A549 (cell line): ENCODE measurements at regions not wholly inside any gene's neighbourhood (a gene's known extent, or its start where the extent isn't known, plus 50 kb on each side); places are given as distances from the start of the nearest gene placed in this dataset.

Source experiments
- ATAC-seq, 2 experiments: fragments of 200-7000 bp in 1 of 2; fragments of >200 bp in 1 of 2; cut with Nextera tagmentation in 1 of 2; cut with Tn5 transposase in 1 of 2; 3 replicates each; pipeline versions ENCODE4 v1.8.0 to v1.9.1; 2018 to 2020; ENCODE audit warnings: mild to moderate bottlenecking in 1 of 2, moderate library complexity in 1 of 2
- CTCF ChIA-PET: fragments of 300-600 bp; sonication (Branson Sonifier 250); formaldehyde crosslinking; extraction: SDS; loops from one replicate; lab custom pipeline; 2021; ENCODE audit warnings: antibody characterized with exemption, inconsistent platforms; lab: Yijun Ruan, JAX
- POLR2A ChIA-PET: fragments of 350-600 bp; formaldehyde crosslinking; extraction: SDS; loops from one replicate; lab custom pipeline; 2021; ENCODE audit warnings: antibody characterized with exemption, inconsistent platforms; lab: Yijun Ruan, JAX
- DNase-seq, 2 experiments: peaks; one replicate each; pipeline versions ENCODE4 v3.0.0 to v3.0.0-alpha.2; 2011 to 2016; ENCODE audit warnings: low read depth in 1 of 2, low spot score in 1 of 2
- FAIRE-seq: peaks from 2 replicates; lab custom pipeline; 2011; peaks lifted over from hg19 to GRCh38; lab: Jason Lieb, UNC
- H3K27ac ChIP-seq, 2 experiments: fragments of >200 bp; sonication (Bioruptor Twin); formaldehyde crosslinking; 3 replicates each; pipeline ENCODE4 v1.5.1; 2016 to 2017
- H3K4me1 ChIP-seq: fragments of >200 bp; sonication (Bioruptor Twin); formaldehyde crosslinking; 3 replicates; pipeline ENCODE4 v1.6.1; 2016
- H3K4me2 ChIP-seq: fragments of >200 bp; sonication (Bioruptor Twin); formaldehyde crosslinking; 3 replicates; pipeline ENCODE4 v1.6.1; 2016
- H3K4me3 ChIP-seq: fragments of >200 bp; sonication (Bioruptor Twin); formaldehyde crosslinking; 3 replicates; pipeline ENCODE4 v1.5.1; 2016
- H3K9me3 ChIP-seq: fragments of >200 bp; sonication (Bioruptor Twin); formaldehyde crosslinking; 3 replicates; pipeline ENCODE4 v1.6.1; 2016
- BHLHE40 ChIP-seq: IDR thresholded peaks from 2 replicates; pipeline ENCODE4 v1.6.1; 2012; ENCODE audit warnings: low read depth, low read length, inconsistent platforms
- EHF ChIP-seq: fragments of 250-450 bp; sonication (Bioruptor Pico); IDR thresholded peaks from 2 replicates; pipeline ENCODE4 v1.5.0; 2020; ENCODE audit warnings: mild to moderate bottlenecking
- EHMT2 ChIP-seq: fragments of 200-600 bp; sonication (generic); IDR thresholded peaks from 2 replicates; pipeline ENCODE4 v1.6.1; 2016; ENCODE audit warnings: antibody characterized with exemption, low read depth, mild to moderate bottlenecking, moderate library complexity
- ESRRA ChIP-seq: fragments of 150-350 bp; IDR thresholded peaks from 2 replicates; pipeline ENCODE4 v1.6.1; 2014; ENCODE audit warnings: mild to moderate bottlenecking, low read length, borderline replicate concordance
- FOSB ChIP-seq: fragments of 250-450 bp; sonication (Bioruptor Pico); IDR thresholded peaks from 2 replicates; pipeline ENCODE4 v1.5.0; 2020; ENCODE audit warnings: mild to moderate bottlenecking, moderate library complexity
- FOSL2 ChIP-seq, 2 experiments: fragments of 450-650 bp in 1 of 2; fragments of >200 bp in 1 of 2; sonication (Bioruptor Twin) in 1 of 2; formaldehyde crosslinking; IDR thresholded peaks; 2 replicates each; pipeline versions ENCODE4 v1.5.0 to v1.6.1; 2016 to 2020; ENCODE audit warnings: mild to moderate bottlenecking in 1 of 2, moderate library complexity in 1 of 2
- FOXS1 ChIP-seq: fragments of 250-450 bp; sonication (Bioruptor Pico); IDR thresholded peaks from 2 replicates; pipeline ENCODE4 v1.5.0; 2020; ENCODE audit warnings: mild to moderate bottlenecking, moderate library complexity
- GATA3 ChIP-seq: IDR thresholded peaks from 2 replicates; pipeline ENCODE4 v1.6.1; 2012; ENCODE audit warnings: borderline replicate concordance
- HES2 ChIP-seq: fragments of >200 bp; sonication (Bioruptor Twin); formaldehyde crosslinking; IDR thresholded peaks from 2 replicates; pipeline ENCODE4 v1.6.1; 2016
- HMGXB4 ChIP-seq: fragments of 250-450 bp; sonication (Bioruptor Pico); IDR thresholded peaks from 2 replicates; pipeline ENCODE4 v1.5.0; 2021; ENCODE audit warnings: mild to moderate bottlenecking, moderate library complexity, borderline replicate concordance
- HOXB13 ChIP-seq: fragments of 250-450 bp; sonication (Bioruptor Pico); IDR thresholded peaks from 2 replicates; pipeline ENCODE4 v1.5.0; 2020; ENCODE audit warnings: low read depth, mild to moderate bottlenecking, moderate library complexity
- KDM5A ChIP-seq: fragments of 200-600 bp; sonication (generic); IDR thresholded peaks from 2 replicates; pipeline ENCODE4 v1.6.1; 2016; ENCODE audit warnings: antibody characterized with exemption, mild to moderate bottlenecking
- MAFK ChIP-seq: fragments of 450-650 bp; IDR thresholded peaks from 2 replicates; pipeline ENCODE4 v1.6.1; 2014; ENCODE audit not compliant: partially characterized antibody
- PHF8 ChIP-seq: fragments of 200-600 bp; sonication (generic); IDR thresholded peaks from 2 replicates; pipeline ENCODE4 v1.6.1; 2016; ENCODE audit warnings: low read depth, mild to moderate bottlenecking, antibody characterized with exemption, moderate library complexity, borderline replicate concordance
- POLR2AphosphoS2 ChIP-seq: conservative IDR thresholded peaks from 2 replicates; pipeline ENCODE4 v1.6.1; 2012; ENCODE audit warnings: low read length, improper control_type of control experiment, inconsistent platforms
- RAD21 ChIP-seq, 2 experiments: fragments of >200 bp in 1 of 2; sonication (Bioruptor Twin) in 1 of 2; formaldehyde crosslinking in 1 of 2; IDR thresholded peaks in 1 of 2; conservative IDR thresholded peaks in 1 of 2; 2 replicates in 1 of 2; 3 replicates in 1 of 2; pipeline ENCODE4 v1.6.1; 2012 to 2018; ENCODE audit warnings: inconsistent platforms in 1 of 2
- RARB ChIP-seq: fragments of 250-450 bp; sonication (Bioruptor Pico); IDR thresholded peaks from 2 replicates; pipeline ENCODE4 v1.8.0; 2021; ENCODE audit warnings: mild to moderate bottlenecking, moderate library complexity
- REST ChIP-seq: fragments of 200-600 bp; sonication (generic); IDR thresholded peaks from 2 replicates; pipeline ENCODE4 v1.6.1; 2016; ENCODE audit warnings: antibody characterized with exemption, mild to moderate bottlenecking, moderate library complexity
- RNF2 ChIP-seq: fragments of 200-600 bp; sonication (generic); IDR thresholded peaks from 2 replicates; pipeline ENCODE4 v1.6.1; 2016; ENCODE audit warnings: low read depth, mild to moderate bottlenecking, antibody characterized with exemption, moderate library complexity, borderline replicate concordance
- SREBF2 ChIP-seq: fragments of 450-650 bp; IDR thresholded peaks from 2 replicates; pipeline ENCODE4 v1.6.1; 2014; ENCODE audit warnings: mild to moderate bottlenecking, moderate library complexity
- ZFP36 ChIP-seq: fragments of 450-650 bp; IDR thresholded peaks from 2 replicates; pipeline ENCODE4 v1.6.1; 2014; ENCODE audit warnings: borderline replicate concordance; ENCODE audit not compliant: partially characterized antibody
- ZNF302 ChIP-seq: fragments of 250-450 bp; sonication (Bioruptor Pico); IDR thresholded peaks from 2 replicates; pipeline ENCODE4 v1.9.0; 2021; ENCODE audit warnings: inconsistent platforms, mild to moderate bottlenecking, moderate library complexity
- ZSCAN20 ChIP-seq: fragments of 250-450 bp; sonication (Bioruptor Pico); IDR thresholded peaks from 2 replicates; pipeline ENCODE4 v1.8.0; 2022; ENCODE audit warnings: mild to moderate bottlenecking, moderate library complexity
- WGBS: methylation state at CpG from one replicate; pipeline ENCODE4 v1.1.6; 2017; ENCODE audit errors: missing lambda C conversion rate; 5-methylcytosine and 5-hydroxymethylcytosine counted together

- CTCF ChIA-PET, result no interaction called here
- ATAC-seq, result no peak
- TF ChIP-seq RAD21 (conservative IDR thresholded peaks at IDR 0.05 in 1 of 2, IDR thresholded peaks at IDR 0.05 in 1 of 2) (no peak), EHF (CRISPR knock-in tag) (no peak), MAFK (no peak), HOXB13 (CRISPR knock-in tag) (no peak), ZFP36 (no peak), RNF2 (no peak), KDM5A (no peak), HMGXB4 (CRISPR knock-in tag) (no peak), POLR2AphosphoS2 (no peak), EHMT2 (no peak), HES2 (no peak), ZSCAN20 (CRISPR knock-in tag) (no peak), FOSL2 (IDR thresholded peaks at IDR 0.05) (no peak), FOSL2 (CRISPR knock-in tag; IDR thresholded peaks at IDR 0.05) (no peak), GATA3 (no peak), ESRRA (no peak), SREBF2 (no peak), RARB (CRISPR knock-in tag) (no peak), ZNF302 (CRISPR knock-in tag) (no peak), PHF8 (no peak)
- no peaks in the 10 kb centered on the region for H3K9me3 ChIP-seq
- WGBS, result 58% methylated on average over 12 of the region's 12 CpGs
- FAIRE-seq, result no peak
- POLR2A ChIA-PET, result no interaction called here
- no peaks in the 10 kb centered on the region for H3K4me1 ChIP-seq
- no peak overlapping the region for H3K4me3 ChIP-seq
- H3K4me2 ChIP-seq, result no peak overlapping the region
- no peak for DNase-seq
- H3K27ac ChIP-seq, result no peak overlapping the region
Observed at GRCh38 chr2:819121-819520, 131.5 kb upstream of the SNTG2 start.

- TF ChIP-seq BHLHE40 (no peak), RNF2 (no peak), FOXS1 (CRISPR knock-in tag) (no peak), ESRRA (no peak), REST (no peak), FOSB (no peak)
- no peak for ATAC-seq
Observed at GRCh38 chr2:817336-818015, 133.2 kb upstream of the SNTG2 start.

More at GRCh38 chr2:817336-818015, 133.2 kb upstream of the SNTG2 start:
- no peaks in the 10 kb centered on the region for H3K9me3 ChIP-seq
- no peak for FAIRE-seq
- no peaks in the 10 kb centered on the region for H3K4me1 ChIP-seq
- no peak overlapping the region for H3K27ac ChIP-seq
- DNase-seq, result no peak
- ChIA-PET CTCF (interaction anchor here (0.6 kb wide), 1 partner anchor 159 kb away, joined by 3 read pairs; no protein-coding TSS in a partner anchor), POLR2A (no interaction called here)
- H3K4me3 ChIP-seq, result no peak overlapping the region
- WGBS, result 33% methylated on average over 6 of the region's 6 CpGs
- H3K4me2 ChIP-seq, result no peak overlapping the region
